HCT116 (cell line): ENCODE measurements at regions not wholly inside any gene's neighbourhood (a gene's known extent, or its start where the extent isn't known, plus 50 kb on each side); places are given as distances from the start of the nearest gene placed in this dataset.

Experiments
- ATAC-seq: fragments of 200-7000 bp; cut with Tn5 transposase; 2 replicates; pipeline ENCODE4 v1.9.1; 2020; ENCODE audit warnings: mild to moderate bottlenecking, moderate library complexity
- BruUV-seq: library from RNA; stranded (reverse); fragments of 400-500 nt; replicated peaks from 2 replicates; lab custom pipeline; 2021; lab: Mats Ljungman, UMichigan
- CTCF ChIA-PET: fragments of 300-600 bp; sonication (Branson Sonifier 250); formaldehyde crosslinking; loops from one replicate; lab custom pipeline; 2021; ENCODE audit warnings: antibody characterized with exemption; lab: Charles Lee
- POLR2A ChIA-PET: fragments of 300-600, 350-600 bp; sonication (Branson Sonifier 250); formaldehyde crosslinking; loops from one replicate; lab custom pipeline; 2021; ENCODE audit warnings: antibody characterized with exemption; lab: Charles Lee
- RAD21 ChIA-PET, 2 experiments: fragments of 300-600 bp; sonication (Branson Sonifier 250); formaldehyde crosslinking; loops; one replicate each; lab custom pipeline; 2023; ENCODE audit warnings: low total read pairs in 2 of 2; ENCODE audit not compliant: uncharacterized antibody in 2 of 2, unreplicated experiment in 2 of 2, low non-redundant PET in 1 of 2; lab: Charles Lee
- DNase-seq: peaks from one replicate; pipeline ENCODE4 v3.0.0-alpha.2; 2010; ENCODE audit warnings: low read depth, low spot score
- H2AFZ ChIP-seq: fragments of 200-600 bp; shearing (Covaris generic), sonication (generic); 2 replicates; pipeline ENCODE4 v1.6.1; 2017; ENCODE audit warnings: low read depth, mixed run types, mixed read lengths, antibody characterized with exemption, low read length; ENCODE audit not compliant: poor library complexity, severe bottlenecking
- H3K27ac ChIP-seq: 2 replicates; pipeline ENCODE4 v1.5.1; 2012; ENCODE audit warnings: low read depth, low read length
- H3K27me3 ChIP-seq: fragments of 200-600 bp; sonication (generic); 2 replicates; pipeline ENCODE4 v1.6.1; 2016; ENCODE audit warnings: mixed run types, low read length, mixed read lengths; ENCODE audit not compliant: insufficient read depth
- H3K36me3 ChIP-seq, 2 experiments: fragments of 200-500 bp in 1 of 2; fragments of 200-600 bp in 1 of 2; sonication (Bioruptor generic) in 1 of 2; sonication (generic) in 1 of 2; 2 replicates each; pipeline versions ENCODE4 v1.5.1 to v1.6.1; 2014 to 2016; ENCODE audit warnings: low read length in 2 of 2, inconsistent platforms in 1 of 2, mixed read lengths in 1 of 2, mixed run types in 1 of 2; ENCODE audit not compliant: insufficient read depth in 2 of 2, control insufficient read depth in 1 of 2
- H3K4me1 ChIP-seq, 2 experiments: fragments of 200-600 bp in 1 of 2; sonication (generic) in 1 of 2; 2 replicates each; pipeline versions ENCODE4 v1.5.1 to v1.6.1; 2012 to 2017; ENCODE audit warnings: low read length in 2 of 2, inconsistent platforms in 1 of 2, mild to moderate bottlenecking in 1 of 2, mixed read lengths in 1 of 2, mixed run types in 1 of 2, moderate library complexity in 1 of 2; ENCODE audit not compliant: insufficient read depth in 2 of 2, control insufficient read depth in 1 of 2
- H3K4me2 ChIP-seq: fragments of 200-600 bp; sonication (generic); 2 replicates; pipeline ENCODE4 v1.6.1; 2017; ENCODE audit warnings: mixed run types, low read length, mixed read lengths
- H3K4me3 ChIP-seq, 2 experiments: fragments of 200-600 bp in 1 of 2; sonication (generic) in 1 of 2; replicated peaks in 1 of 2; 2 replicates each; pipeline ENCODE4 v1.5.1; 2011 to 2016; ENCODE audit warnings: low read length in 2 of 2, control low read depth in 1 of 2, low read depth in 1 of 2, mild to moderate bottlenecking in 1 of 2, mixed read lengths in 1 of 2, mixed run types in 1 of 2
- H3K79me2 ChIP-seq: fragments of 200-600 bp; sonication (generic); 2 replicates; pipeline ENCODE4 v1.6.1; 2017; ENCODE audit warnings: mild to moderate bottlenecking, mixed run types, low read length, moderate library complexity, mixed read lengths; ENCODE audit not compliant: insufficient read depth
- H3K9ac ChIP-seq: fragments of 200-600 bp; sonication (generic); 2 replicates; pipeline ENCODE4 v1.6.1; 2016; ENCODE audit warnings: low read length, mixed read lengths
- H3K9me2 ChIP-seq: fragments of 200-600 bp; sonication (generic), shearing (Covaris generic); 2 replicates; pipeline ENCODE4 v1.6.1; 2017; ENCODE audit warnings: mixed run types, mild to moderate bottlenecking, moderate library complexity; ENCODE audit not compliant: insufficient read depth
- H3K9me3 ChIP-seq, 2 experiments: fragments of 200-500 bp in 1 of 2; fragments of 200-600 bp in 1 of 2; sonication (Bioruptor generic) in 1 of 2; sonication (generic) in 1 of 2; 2 replicates each; pipeline ENCODE4 v1.6.1; 2014 to 2017; ENCODE audit warnings: low read length in 2 of 2, mixed read lengths in 2 of 2, inconsistent platforms in 1 of 2, low read depth in 1 of 2, mild to moderate bottlenecking in 1 of 2, mixed run types in 1 of 2, moderate library complexity in 1 of 2; ENCODE audit not compliant: control insufficient read depth in 1 of 2, insufficient read depth in 1 of 2
- H4K20me1 ChIP-seq: fragments of 200-600 bp; sonication (generic), shearing (Covaris generic); 2 replicates; pipeline ENCODE4 v1.6.1; 2017; ENCODE audit warnings: mixed run types, mild to moderate bottlenecking, moderate library complexity; ENCODE audit not compliant: insufficient read depth
- ATF3 ChIP-seq: IDR thresholded peaks from 2 replicates; pipeline ENCODE4 v1.6.1; 2012
- CTCF ChIP-seq, 3 experiments: fragments of 200-600 bp in 1 of 3; sonication (generic) in 1 of 3; IDR thresholded peaks in 2 of 3; conservative IDR thresholded peaks in 1 of 3; 2 replicates each; pipeline ENCODE4 v1.5.1; 2012 to 2017; ENCODE audit warnings: low read depth in 2 of 3, low read length in 2 of 3, antibody characterized with exemption in 1 of 3, borderline replicate concordance in 1 of 3, control low read depth in 1 of 3, mild to moderate bottlenecking in 1 of 3, mixed read lengths in 1 of 3, mixed run types in 1 of 3, moderate library complexity in 1 of 3; ENCODE audit not compliant: insufficient read depth in 1 of 3
- EZH2 ChIP-seq: fragments of 200-600 bp; sonication (generic); IDR thresholded peaks from 2 replicates; pipeline ENCODE4 v1.6.1; 2017; ENCODE audit warnings: antibody characterized with exemption, mixed run types
- MAX ChIP-seq: IDR thresholded peaks from 2 replicates; pipeline ENCODE4 v1.6.1; 2012
- POLR2AphosphoS5 ChIP-seq: IDR thresholded peaks from 2 replicates; pipeline ENCODE4 v1.6.1; 2011; ENCODE audit warnings: mild to moderate bottlenecking, low read depth, low read length, moderate library complexity
- SP1 ChIP-seq: IDR thresholded peaks from 2 replicates; pipeline ENCODE4 v1.6.1; 2012; ENCODE audit warnings: low read depth
- SRF ChIP-seq: IDR thresholded peaks from 2 replicates; pipeline ENCODE4 v1.6.1; 2012; ENCODE audit warnings: low read depth
- TCF7L2 ChIP-seq: IDR thresholded peaks from 2 replicates; pipeline ENCODE4 v1.7.0; 2011; ENCODE audit warnings: borderline replicate concordance, inconsistent platforms; ENCODE audit not compliant: insufficient read depth, insufficient read length; ENCODE audit errors: extremely low read depth
- YY1 ChIP-seq: IDR thresholded peaks from 2 replicates; pipeline ENCODE4 v1.6.1; 2011; ENCODE audit warnings: low read length, low read depth, moderate library complexity, mild to moderate bottlenecking; ENCODE audit not compliant: insufficient replicate concordance; ENCODE audit errors: extremely low read depth
- intact Hi-C: fragments of 100-400 bp; cut with micrococcal nuclease; formaldehyde crosslinking; loops from 2 replicates; pipeline ENCODE4 v1.10.0; 2022

GRCh38 chr9:134590240-134591081, 51.1 kb upstream of the COL5A1 start:
- H3K9me2 ChIP-seq: no peaks in the 10 kb centered on the region
- no peaks in the 10 kb centered on the region for H4K20me1 ChIP-seq
- no peak for ATAC-seq
- ChIA-PET POLR2A (no interaction called here), RAD21 (no interaction called here), CTCF (no interaction called here)
- H3K27ac ChIP-seq: no peak overlapping the region
- TF ChIP-seq SRF (no peak), TCF7L2 (no peak), POLR2AphosphoS5 (no peak), EZH2 (no peak), MAX (no peak), YY1 (no peak), CTCF (IDR thresholded peaks at IDR 0.05 in 2 of 3, conservative IDR thresholded peaks at IDR 0.05 in 1 of 3; ENCODE audit: borderline replicate concordance in 1 of 3, insufficient read depth in 1 of 3, low read depth in 2 of 3, low read length in 2 of 3) (no peak), SP1 (no peak), ATF3 (no peak)
- no TSS peak for BruUV-seq
- H3K9ac ChIP-seq: no peak overlapping the region
- H3K4me1 ChIP-seq: peaks cover 0 to 15% of the 10 kb centered on the region in 2 experiments; a peak in 3 of 4 replicates
- H3K36me3 ChIP-seq: no peaks in the 10 kb centered on the region
- no peaks in the 10 kb centered on the region for H3K27me3 ChIP-seq
- H3K9me3 ChIP-seq: no peaks in the 10 kb centered on the region
- H2AFZ ChIP-seq: no peak overlapping the region
- no peaks in the 10 kb centered on the region for H3K79me2 ChIP-seq
- intact Hi-C loops: no loop called here
- no peak for DNase-seq
- H3K4me3 ChIP-seq: no peak overlapping the region
- H3K4me2 ChIP-seq: no peak overlapping the region
